ENCODE measurements at regions not wholly inside any gene's neighbourhood (a gene's known extent, or its start where the extent isn't known, plus 50 kb on each side); places are given as distances from the start of the nearest gene placed in this dataset.

GRCh38 chr9:14466429-14466818, 152.5 kb upstream of the NFIB start:
- no peak for DNase-seq

- DNase-seq: no peak
These were observed 149.0 kb upstream of the NFIB start for GRCh38 chr9:14462950-14463349.

GRCh38 chr9:14455243-14455642, 141.3 kb upstream of the NFIB start:
- no peak for DNase-seq

GRCh38 chr9:14453286-14453685, 139.3 kb upstream of the NFIB start:
- no peak for DNase-seq

- DNase-seq: no peak
These were observed 138.6 kb upstream of the NFIB start for GRCh38 chr9:14452539-14452938.

GRCh38 chr9:14451949-14452348, 138.0 kb upstream of the NFIB start:
- DNase-seq: no peak

- no peak for DNase-seq
These were observed 133.2 kb upstream of the NFIB start for GRCh38 chr9:14447103-14447502.

GRCh38 chr9:14445946-14446345, 132.0 kb upstream of the NFIB start:
- no peak for DNase-seq

GRCh38 chr9:14442956-14443355, 129.0 kb upstream of the NFIB start:
- no peak for DNase-seq

- no peak for DNase-seq
These were observed 128.2 kb upstream of the NFIB start for GRCh38 chr9:14441976-14442651.

GRCh38 chr9:14441115-14441514, 127.2 kb upstream of the NFIB start:
- DNase-seq: no peak

GRCh38 chr9:14440062-14440461, 126.1 kb upstream of the NFIB start:
- DNase-seq: no peak

GRCh38 chr9:14439555-14439954, 125.6 kb upstream of the NFIB start:
- no peak for DNase-seq

- no peak for DNase-seq
These were observed 124.5 kb upstream of the NFIB start for GRCh38 chr9:14438232-14439021.

- no peak for DNase-seq
These were observed 123.7 kb upstream of the NFIB start for GRCh38 chr9:14437354-14438231.

- DNase-seq: no peak
These were observed 121.9 kb upstream of the NFIB start for GRCh38 chr9:14435871-14436270.

GRCh38 chr9:14434971-14435718, 121.2 kb upstream of the NFIB start:
- no peak for DNase-seq

- no peak for DNase-seq
These were observed 120.2 kb upstream of the NFIB start for GRCh38 chr9:14434158-14434504.

- DNase-seq: no peak
These were observed 119.6 kb upstream of the NFIB start for GRCh38 chr9:14433351-14434157.

- no peak for DNase-seq
These were observed 118.9 kb upstream of the NFIB start for GRCh38 chr9:14432666-14433350.

- peak; percentile 11 for DNase-seq
These were observed 114.9 kb upstream of the NFIB start for GRCh38 chr9:14428781-14429230.

All from stimulated activated CD4-positive, alpha-beta T cell treated with anti-CD3 and anti-CD28 coated beads, Interleukin-12 subunit alpha, Interleukin-12 subunit beta, amount 100 ng/mL, for 4 hours (primary cell).